ENCODE measurements at regions not wholly inside any gene's neighbourhood (a gene's known extent, or its start where the extent isn't known, plus 50 kb on each side); places are given as distances from the start of the nearest gene placed in this dataset.

GRCh38 chr14:22505309-22505696 lies 83.7 kb downstream of the DAD1 start:
- no peaks in the 10 kb centered on the region for H3K9me1 ChIP-seq (ENCODE audit: insufficient read depth, low read length)
- no peak overlapping the region for H2AK5ac ChIP-seq (ENCODE audit: low read depth, low read length)
- WGBS, 2 experiments (ENCODE audit: extremely low coverage in 2 of 2, insufficient read length in 1 of 2) = no CpG with 5 or more reads among the region's 1 CpG
- H3K36me3 ChIP-seq (ENCODE audit: control insufficient read depth, insufficient read depth, low read length) = no peaks in the 10 kb centered on the region
- H4K20me1 ChIP-seq (ENCODE audit: insufficient read depth, low read length) = no peaks in the 10 kb centered on the region
- in situ Hi-C loops (cut with MboI; ENCODE audit: low sequenced_read_pairs) (no loop called here), dilution Hi-C loops (cut with HindIII; ENCODE audit: low sequenced_read_pairs, unreplicated experiment) (no loop called here), intact Hi-C loops (cut with micrococcal nuclease) (no loop called here)
- no peak overlapping the region for H3K18ac ChIP-seq (ENCODE audit: low read depth, low read length)
- no peak overlapping the region for H3K56ac ChIP-seq (ENCODE audit: extremely low read depth, insufficient read depth, low read length)
- peaks cover 18% of the 10 kb centered on the region for H3K27me3 ChIP-seq (ENCODE audit: control insufficient read depth, insufficient read depth, low read length)
- H4K8ac ChIP-seq (ENCODE audit: low read depth in 2 of 2, low read length in 2 of 2) = no peak overlapping the region
- ChIA-PET POLR2A (ENCODE audit: unreplicated experiment) (no interaction called here), CTCF (no interaction called here)
- H3K9me3 ChIP-seq (ENCODE audit: control insufficient read depth, insufficient read depth, low read length) = no peaks in the 10 kb centered on the region
- DNase-seq (no peak), ATAC-seq (ENCODE audit: low read depth) (no peak)
- H2AFZ ChIP-seq (replicated peaks; ENCODE audit: low read length, poor library complexity) = no peak overlapping the region
- H4K5ac ChIP-seq (ENCODE audit: low read depth, low read length) = no peak overlapping the region
- no peak for TF ChIP-seq POLR2A (IDR thresholded peaks at IDR 0.05; ENCODE audit: low read depth, low read length)
- no peak for TF ChIP-seq SMC3 (IDR thresholded peaks at IDR 0.05; ENCODE audit: low read depth, low read length)
- no peak for TF ChIP-seq CEBPB (IDR thresholded peaks at IDR 0.05; ENCODE audit: low read depth, low read length)
- TF ChIP-seq BHLHE40 (IDR thresholded peaks at IDR 0.05; ENCODE audit: low read depth, low read length) = no peak
- H2AK9ac ChIP-seq (replicated peaks; ENCODE audit: low read depth, low read length, poor library complexity) = no peak overlapping the region
- H2BK120ac ChIP-seq (ENCODE audit: low read depth, low read length) = no peak overlapping the region
- H2BK15ac ChIP-seq (ENCODE audit: low read depth, low read length) = no peak overlapping the region
- no peak overlapping the region for H2BK5ac ChIP-seq (ENCODE audit: low read depth, low read length, poor library complexity, severe bottlenecking)
- no peak overlapping the region for H3K4ac ChIP-seq (ENCODE audit: low read depth, low read length)
- H3K27ac ChIP-seq (ENCODE audit: insufficient read depth, low read length) = no peak overlapping the region
- H3K4me1 ChIP-seq (ENCODE audit: control insufficient read depth, insufficient read depth, low read length) = peaks cover 1% of the 10 kb centered on the region
- no peak overlapping the region for H3K23ac ChIP-seq (ENCODE audit: low read depth, low read length)
- no TSS peak for BruUV-seq (replicated peaks)
- no peaks in the 10 kb centered on the region for H3K79me1 ChIP-seq (ENCODE audit: low read depth in 1 of 2, low read length in 2 of 2)
- H4K91ac ChIP-seq (ENCODE audit: insufficient read depth, low read depth, low read length) = no peak overlapping the region
- no peak overlapping the region for H3K4me3 ChIP-seq (ENCODE audit: insufficient read depth, low read depth, low read length)
- H2BK20ac ChIP-seq (ENCODE audit: low read depth, low read length) = no peak overlapping the region
- H3K14ac ChIP-seq (replicated peaks; ENCODE audit: low read depth, low read length) = no peak overlapping the region
- no peak overlapping the region for H3K4me2 ChIP-seq (ENCODE audit: low read depth, low read length)
- no peak overlapping the region for H3K9ac ChIP-seq (ENCODE audit: low read depth, low read length)

Measured in IMR-90 (cell line).